Gastroesophageal sphincter (tissue), 3 donors: ENCODE measurements at regions not wholly inside any gene's neighbourhood (a gene's known extent, or its start where the extent isn't known, plus 50 kb on each side); places are given as distances from the start of the nearest gene placed in this dataset.

Source experiments
- CTCF ChIP-seq, 4 experiments: fragments of 200-600 bp in 2 of 4; fragments of 450-650 bp in 2 of 4; sonication (generic) in 1 of 4; IDR thresholded peaks; one replicate each; pipeline ENCODE4 v1.5.1; 2017 to 2019; ENCODE audit warnings: antibody characterized with exemption in 4 of 4, mild to moderate bottlenecking in 2 of 4, moderate library complexity in 2 of 4
- POLR2A ChIP-seq, 2 donors: fragments of 450-650 bp; IDR thresholded peaks; one replicate each; pipeline ENCODE4 v1.6.1; 2017; ENCODE audit warnings: antibody characterized with exemption in 2 of 2, mild to moderate bottlenecking in 2 of 2, moderate library complexity in 1 of 2
- POLR2AphosphoS5 ChIP-seq: sonication (generic); formaldehyde crosslinking; IDR thresholded peaks from one replicate; pipeline ENCODE4 v1.6.1; 2017; ENCODE audit warnings: antibody characterized with exemption

- TF ChIP-seq POLR2AphosphoS5 (no peak), POLR2A (IDR thresholded peaks at IDR 0.05) (no peak), CTCF (IDR thresholded peaks at IDR 0.05) (no peak)
These were observed 600.5 kb downstream of the PCDH18 start for GRCh38 chr4:136931781-136932180.
